Right lobe of liver (tissue), 4 donors: ENCODE measurements at regions not wholly inside any gene's neighbourhood (a gene's known extent, or its start where the extent isn't known, plus 50 kb on each side); places are given as distances from the start of the nearest gene placed in this dataset.

Experiments used
- CTCF ChIP-seq, 4 donors: fragments of 200-600 bp in 3 of 4; fragments of 450-650 bp in 1 of 4; IDR thresholded peaks; one replicate each; pipeline versions ENCODE4 v1.5.1 to v1.8.0; 2016 to 2022; ENCODE audit warnings: antibody characterized with exemption in 4 of 4, mild to moderate bottlenecking in 2 of 4
- POLR2A ChIP-seq: fragments of 450-650 bp; IDR thresholded peaks from one replicate; pipeline ENCODE4 v1.6.1; 2017; ENCODE audit warnings: antibody characterized with exemption, mild to moderate bottlenecking
- donor health status: DM: no; HTN: no; CAD: no.
- donor health status: DM: no; HTN: no; CAD: no.
- donor health status: DM: no; HTN: yes; CAD: no.

- TF ChIP-seq CTCF (IDR thresholded peaks at IDR 0.05) = no peak
- TF ChIP-seq POLR2A = no peak
Measured at GRCh38 chr5:126031989-126032716, 391.1 kb upstream of the GRAMD2B start.
